Trophoblast cell (in vitro differentiated cells and primary cell): ENCODE measurements at regions not wholly inside any gene's neighbourhood (a gene's known extent, or its start where the extent isn't known, plus 50 kb on each side); places are given as distances from the start of the nearest gene placed in this dataset.

Experiments
- DNase-seq, 2 donors: peaks; one replicate each; pipeline ENCODE4 v3.0.0-alpha.2; 2016
- H2AFZ ChIP-seq: 2 replicates; pipeline ENCODE4 v1.6.1; 2013; ENCODE audit warnings: low read length, moderate library complexity, mild to moderate bottlenecking; ENCODE audit not compliant: insufficient read depth, poor library complexity
- H2AK5ac ChIP-seq: 2 replicates; pipeline ENCODE4 v1.6.1; 2013; ENCODE audit warnings: mild to moderate bottlenecking, low read length
- H2BK120ac ChIP-seq: 2 replicates; pipeline ENCODE4 v1.6.1; 2013; ENCODE audit warnings: low read length, mild to moderate bottlenecking, moderate library complexity; ENCODE audit not compliant: insufficient read depth, poor library complexity
- H2BK12ac ChIP-seq: 2 replicates; pipeline ENCODE4 v1.6.1; 2013; ENCODE audit warnings: mild to moderate bottlenecking, low read length, moderate library complexity
- H2BK5ac ChIP-seq: 2 replicates; pipeline ENCODE4 v1.6.1; 2013; ENCODE audit warnings: low read length, low read depth, moderate library complexity, mild to moderate bottlenecking; ENCODE audit not compliant: poor library complexity
- H3K14ac ChIP-seq: 2 replicates; pipeline ENCODE4 v1.6.1; 2013; ENCODE audit warnings: mild to moderate bottlenecking, low read length
- H3K18ac ChIP-seq: 2 replicates; pipeline ENCODE4 v1.6.1; 2013; ENCODE audit warnings: mild to moderate bottlenecking, low read length
- H3K23ac ChIP-seq: 2 replicates; pipeline ENCODE4 v1.6.1; 2013; ENCODE audit warnings: low read length
- H3K27ac ChIP-seq: 2 replicates; pipeline ENCODE4 v1.5.1; 2013; ENCODE audit warnings: low read depth, mild to moderate bottlenecking, inconsistent platforms, low read length, moderate library complexity
- H3K27me3 ChIP-seq: 2 replicates; pipeline ENCODE4 v1.6.1; 2013; ENCODE audit warnings: inconsistent platforms, mild to moderate bottlenecking, low read length, moderate library complexity; ENCODE audit not compliant: insufficient read depth
- H3K36me3 ChIP-seq, 2 experiments: 1 replicate in 1 of 2; 2 replicates in 1 of 2; pipeline ENCODE4 v1.6.1; 2013; ENCODE audit warnings: low read length in 2 of 2, mild to moderate bottlenecking in 2 of 2, moderate library complexity in 1 of 2; ENCODE audit not compliant: insufficient read depth in 2 of 2, control insufficient read depth in 1 of 2
- H3K4ac ChIP-seq: 2 replicates; pipeline ENCODE4 v1.6.1; 2013; ENCODE audit warnings: low read depth, mild to moderate bottlenecking, low read length, moderate library complexity
- H3K4me1 ChIP-seq, 2 experiments: 1 replicate in 1 of 2; 2 replicates in 1 of 2; pipeline ENCODE4 v1.6.1; 2013; ENCODE audit warnings: low read length in 2 of 2, mild to moderate bottlenecking in 2 of 2, moderate library complexity in 1 of 2; ENCODE audit not compliant: insufficient read depth in 2 of 2, control insufficient read depth in 1 of 2
- H3K4me2 ChIP-seq: 2 replicates; pipeline ENCODE4 v1.6.1; 2013; ENCODE audit warnings: inconsistent platforms, mild to moderate bottlenecking, low read length, moderate library complexity
- H3K4me3 ChIP-seq: 2 replicates; pipeline ENCODE4 v1.5.1; 2013; ENCODE audit warnings: mild to moderate bottlenecking, low read depth, low read length, inconsistent platforms
- H3K79me1 ChIP-seq: one replicate; pipeline ENCODE4 v1.6.1; 2013; ENCODE audit warnings: low read length
- H3K79me2 ChIP-seq: 2 replicates; pipeline ENCODE4 v1.6.1; 2013; ENCODE audit warnings: low read length, mild to moderate bottlenecking; ENCODE audit not compliant: control insufficient read depth, insufficient read depth, poor library complexity
- H3K9ac ChIP-seq: 2 replicates; pipeline ENCODE4 v1.6.1; 2013; ENCODE audit warnings: mild to moderate bottlenecking, low read length
- H3K9me3 ChIP-seq: 2 replicates; pipeline ENCODE4 v1.6.1; 2013; ENCODE audit warnings: low read depth, mild to moderate bottlenecking, control low read depth, inconsistent platforms, low read length; ENCODE audit not compliant: insufficient read depth
- H4K12ac ChIP-seq: 2 replicates; pipeline ENCODE4 v1.6.1; 2013; ENCODE audit warnings: low read depth, mild to moderate bottlenecking, low read length, moderate library complexity
- H4K8ac ChIP-seq: 2 replicates; pipeline ENCODE4 v1.6.1; 2013; ENCODE audit warnings: low read depth, mild to moderate bottlenecking, low read length, moderate library complexity
- H4K91ac ChIP-seq: one replicate; pipeline ENCODE4 v1.6.1; 2013; ENCODE audit warnings: low read depth, mild to moderate bottlenecking, low read length, moderate library complexity
- WGBS: extraction: QIAGEN DNeasy Blood & Tissue Kit; methylation state at CpG from one replicate; pipeline ENCODE4 v1.1.7; 2013; ENCODE audit warnings: missing lambda C conversion rate; ENCODE audit not compliant: insufficient read length, insufficient coverage; ENCODE audit errors: extremely low coverage; 5-methylcytosine and 5-hydroxymethylcytosine counted together

- Histone ChIP-seq H2BK120ac (no peak overlapping the region), H2BK5ac (no peak overlapping the region), H3K23ac (no peak overlapping the region), H3K4me2 (no peak overlapping the region), H2BK12ac (no peak overlapping the region), H3K14ac (no peak overlapping the region), H3K36me3 (no peaks in the 10 kb centered on the region), H4K12ac (no peak overlapping the region), H3K4me3 (no peak overlapping the region), H3K9ac (no peak overlapping the region), H3K18ac (no peak overlapping the region), H3K4me1 (no peaks in the 10 kb centered on the region), H4K91ac (no peak overlapping the region), H2AK5ac (no peak overlapping the region), H4K8ac (no peak overlapping the region), H3K4ac (no peak overlapping the region), H2AFZ (no peak overlapping the region), H3K79me2 (no peaks in the 10 kb centered on the region), H3K9me3 (no peaks in the 10 kb centered on the region), H3K27me3 (no peaks in the 10 kb centered on the region), H3K27ac (no peak overlapping the region), H3K79me1 (no peaks in the 10 kb centered on the region)
- WGBS = no CpG with 5 or more reads among the region's 5 CpGs
- DNase-seq = no peak
Measured at GRCh38 chr14:87203346-87203745, 789.6 kb downstream of the GALC start.

- Histone ChIP-seq H3K9me3 (no peaks in the 10 kb centered on the region), H3K79me2 (no peaks in the 10 kb centered on the region), H3K27ac (no peak overlapping the region), H4K8ac (no peak overlapping the region), H3K27me3 (no peaks in the 10 kb centered on the region), H4K91ac (no peak overlapping the region), H2BK5ac (no peak overlapping the region), H2AK5ac (no peak overlapping the region), H3K23ac (no peak overlapping the region), H3K4me2 (no peak overlapping the region), H3K4me3 (no peak overlapping the region), H3K36me3 (no peaks in the 10 kb centered on the region), H3K4ac (no peak overlapping the region), H3K18ac (no peak overlapping the region), H3K4me1 (no peaks in the 10 kb centered on the region), H3K79me1 (no peaks in the 10 kb centered on the region), H2BK12ac (no peak overlapping the region), H4K12ac (no peak overlapping the region), H3K14ac (no peak overlapping the region), H3K9ac (no peak overlapping the region), H2AFZ (no peak overlapping the region), H2BK120ac (no peak overlapping the region)
- WGBS = no CpG with 5 or more reads among the region's 1 CpG
- no peak for DNase-seq
Measured at GRCh38 chr14:87199381-87199780, 793.6 kb downstream of the GALC start.

- no CpG with 5 or more reads among the region's 3 CpGs for WGBS
- Histone ChIP-seq H3K9me3 (no peaks in the 10 kb centered on the region), H3K36me3 (no peaks in the 10 kb centered on the region), H2AFZ (no peak overlapping the region), H3K14ac (no peak overlapping the region), H2BK12ac (no peak overlapping the region), H3K18ac (no peak overlapping the region), H3K4me3 (no peak overlapping the region), H2BK120ac (no peak overlapping the region), H2AK5ac (no peak overlapping the region), H3K23ac (no peak overlapping the region), H3K27ac (no peak overlapping the region), H3K27me3 (no peaks in the 10 kb centered on the region), H3K9ac (no peak overlapping the region), H4K8ac (no peak overlapping the region), H3K79me1 (no peaks in the 10 kb centered on the region), H3K4me2 (no peak overlapping the region), H3K4me1 (no peaks in the 10 kb centered on the region), H3K79me2 (no peaks in the 10 kb centered on the region), H4K12ac (no peak overlapping the region), H4K91ac (no peak overlapping the region), H2BK5ac (no peak overlapping the region), H3K4ac (no peak overlapping the region)
- DNase-seq = no peak
Measured at GRCh38 chr14:87196436-87196835, 796.5 kb downstream of the GALC start.

- H3K4me3 ChIP-seq = no peak overlapping the region
- no peak for DNase-seq
- H3K79me1 ChIP-seq = no peaks in the 10 kb centered on the region
- no peak overlapping the region for H2BK12ac ChIP-seq
- no peak overlapping the region for H3K4me2 ChIP-seq
- H3K4me1 ChIP-seq = no peaks in the 10 kb centered on the region
- no peak overlapping the region for H4K8ac ChIP-seq
- no peak overlapping the region for H2BK120ac ChIP-seq
- H3K9ac ChIP-seq = no peak overlapping the region
- no peak overlapping the region for H2BK5ac ChIP-seq
- H2AK5ac ChIP-seq = no peak overlapping the region
- no peak overlapping the region for H4K12ac ChIP-seq
- H3K27ac ChIP-seq = no peak overlapping the region
- H3K18ac ChIP-seq = no peak overlapping the region
- no peaks in the 10 kb centered on the region for H3K9me3 ChIP-seq
- H2AFZ ChIP-seq = no peak overlapping the region
- no peak overlapping the region for H3K14ac ChIP-seq
- H3K4ac ChIP-seq = no peak overlapping the region
- WGBS = no CpG with 5 or more reads among the region's 4 CpGs
- no peak overlapping the region for H4K91ac ChIP-seq
- no peak overlapping the region for H3K23ac ChIP-seq
- no peaks in the 10 kb centered on the region for H3K79me2 ChIP-seq
- no peaks in the 10 kb centered on the region for H3K36me3 ChIP-seq
- H3K27me3 ChIP-seq = no peaks in the 10 kb centered on the region
Measured at GRCh38 chr14:87187786-87188185, 805.2 kb downstream of the GALC start.
